WTC11 (cell line): ENCODE measurements at regions not wholly inside any gene's neighbourhood (a gene's known extent, or its start where the extent isn't known, plus 50 kb on each side); places are given as distances from the start of the nearest gene placed in this dataset.

Experiments
- ATAC-seq: fragments of 200-7000 bp; cut with Tn5 transposase; 2 replicates; pipeline ENCODE4 v1.10.0; 2021; ENCODE audit warnings: mild to moderate bottlenecking, moderate library complexity
- CTCF ChIA-PET: fragments of 300-600 bp; sonication (Branson Sonifier 250); formaldehyde crosslinking; loops from one replicate; lab custom pipeline; 2021; ENCODE audit warnings: antibody characterized with exemption; lab: Charles Lee
- POLR2A ChIA-PET: fragments of 350-600 bp; sonication (Branson Sonifier 250); formaldehyde crosslinking; loops from one replicate; lab custom pipeline; 2021; ENCODE audit warnings: antibody characterized with exemption; lab: Charles Lee
- DNase-seq: peaks from one replicate; pipeline ENCODE4 v3.0.0; 2021; ENCODE audit warnings: low spot score
- H3K27ac Mint-ChIP-seq: 2 replicates; pipeline ENCODE4 v1.8.0; 2021; ENCODE audit warnings: mixed read lengths
- H3K27me3 Mint-ChIP-seq: 2 replicates; pipeline ENCODE4 v1.8.0; 2021; ENCODE audit warnings: low read depth, mild to moderate bottlenecking, moderate library complexity, mixed read lengths
- H3K36me3 Mint-ChIP-seq: 2 replicates; pipeline ENCODE4 v1.8.0; 2021; ENCODE audit warnings: mixed read lengths
- H3K4me1 Mint-ChIP-seq: 2 replicates; pipeline ENCODE4 v1.8.0; 2022; ENCODE audit warnings: mixed read lengths
- H3K4me3 Mint-ChIP-seq: 2 replicates; pipeline ENCODE4 v1.8.0; 2021; ENCODE audit warnings: mild to moderate bottlenecking, moderate library complexity, mixed read lengths
- H3K9me3 Mint-ChIP-seq: 2 replicates; pipeline ENCODE4 v1.8.0; 2021; ENCODE audit warnings: mixed read lengths
- ATF2 ChIP-seq: sonication (generic); formaldehyde crosslinking; IDR thresholded peaks from 2 replicates; pipeline ENCODE4 v1.8.1; 2022; ENCODE audit warnings: low read depth, missing genetic modification reagents, borderline replicate concordance
- EMX1 ChIP-seq: fragments of 250-450 bp; sonication (Bioruptor Pico); IDR thresholded peaks from 2 replicates; pipeline ENCODE4 v1.8.0; 2021; ENCODE audit warnings: mild to moderate bottlenecking
- HMGA2 ChIP-seq: fragments of 250-450 bp; sonication (Bioruptor Pico); IDR thresholded peaks from 2 replicates; pipeline ENCODE4 v1.4.0; 2021; ENCODE audit warnings: mild to moderate bottlenecking, moderate library complexity
- NFYB ChIP-seq: sonication (generic); formaldehyde crosslinking; conservative IDR thresholded peaks from 2 replicates; pipeline ENCODE4 v1.8.0; 2022; ENCODE audit warnings: low read depth, missing genetic modification reagents
- NR2C2 ChIP-seq: sonication (generic); formaldehyde crosslinking; IDR thresholded peaks from 2 replicates; pipeline ENCODE4 v1.8.0; 2022; ENCODE audit warnings: mild to moderate bottlenecking, missing genetic modification reagents
- PRRX2 ChIP-seq: fragments of 250-450 bp; sonication (Bioruptor Pico); IDR thresholded peaks from 2 replicates; pipeline ENCODE4 v1.8.0; 2021; ENCODE audit warnings: mild to moderate bottlenecking
- USF1 ChIP-seq: sonication (generic); formaldehyde crosslinking; IDR thresholded peaks from 2 replicates; pipeline ENCODE4 v1.8.0; 2022; ENCODE audit warnings: mild to moderate bottlenecking, missing genetic modification reagents
- ZNF121 ChIP-seq: sonication (generic); formaldehyde crosslinking; IDR thresholded peaks from 2 replicates; pipeline ENCODE4 v1.8.0; 2023; ENCODE audit warnings: missing genetic modification reagents
- ZNF232 ChIP-seq: sonication (generic); formaldehyde crosslinking; IDR thresholded peaks from 2 replicates; pipeline ENCODE4 v1.8.0; 2022; ENCODE audit warnings: mild to moderate bottlenecking, missing genetic modification reagents
- ZNF396 ChIP-seq: fragments of 250-450 bp; sonication (Bioruptor Pico); IDR thresholded peaks from 2 replicates; pipeline ENCODE4 v1.8.0; 2021; ENCODE audit warnings: mild to moderate bottlenecking, moderate library complexity, borderline replicate concordance
- ZNF423 ChIP-seq: fragments of 250-450 bp; sonication (Bioruptor Pico); IDR thresholded peaks from 2 replicates; pipeline ENCODE4 v2.1.2; 2022; ENCODE audit warnings: mild to moderate bottlenecking, moderate library complexity
- ZNF425 ChIP-seq: fragments of 250-450 bp; sonication (Bioruptor Pico); conservative IDR thresholded peaks from 2 replicates; pipeline ENCODE4 v1.9.0; 2021; ENCODE audit warnings: mild to moderate bottlenecking
- TF ChIP-seq, protein P1 (sequence below): sonication (generic); formaldehyde crosslinking; IDR thresholded peaks from 2 replicates; pipeline ENCODE4 v1.8.1; 2023; ENCODE audit warnings: mild to moderate bottlenecking, missing genetic modification reagents
- TF ChIP-seq, protein P2 (sequence below): sonication (generic); formaldehyde crosslinking; IDR thresholded peaks from 2 replicates; pipeline ENCODE4 v1.8.1; 2023; ENCODE audit warnings: mild to moderate bottlenecking, missing genetic modification reagents, borderline replicate concordance

DNA sequence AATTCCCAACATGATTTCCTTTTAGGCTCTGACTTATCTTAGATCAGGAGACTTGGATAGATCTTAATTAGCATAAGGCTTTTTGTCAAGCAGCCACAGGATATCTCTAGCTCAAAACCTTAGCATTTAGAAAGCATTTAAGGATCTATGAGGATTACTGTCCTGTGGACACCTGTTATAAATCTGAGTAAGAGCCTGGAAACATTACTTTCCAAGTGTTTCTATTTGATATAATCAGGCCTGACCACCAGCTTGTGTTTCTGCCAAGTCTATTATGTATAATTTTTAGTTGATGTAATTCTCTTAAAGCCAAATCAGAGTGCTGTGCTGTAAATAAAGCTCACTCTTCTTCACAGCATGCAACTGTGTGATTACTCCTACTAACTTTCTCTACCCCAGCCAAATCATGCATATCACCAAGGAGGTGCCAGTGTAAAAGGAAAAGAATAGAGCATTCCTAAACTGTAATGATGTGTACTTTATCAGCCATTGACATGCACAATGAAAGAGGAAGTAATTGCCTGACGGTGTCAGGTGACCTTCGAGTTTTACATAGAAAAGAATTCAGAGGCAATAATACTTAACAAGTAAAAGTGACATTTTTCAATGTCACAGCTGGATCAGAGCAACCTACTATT lies 309.9 kb upstream of the PRMT6 start (continued):
- TF ChIP-seq, protein P1, sequence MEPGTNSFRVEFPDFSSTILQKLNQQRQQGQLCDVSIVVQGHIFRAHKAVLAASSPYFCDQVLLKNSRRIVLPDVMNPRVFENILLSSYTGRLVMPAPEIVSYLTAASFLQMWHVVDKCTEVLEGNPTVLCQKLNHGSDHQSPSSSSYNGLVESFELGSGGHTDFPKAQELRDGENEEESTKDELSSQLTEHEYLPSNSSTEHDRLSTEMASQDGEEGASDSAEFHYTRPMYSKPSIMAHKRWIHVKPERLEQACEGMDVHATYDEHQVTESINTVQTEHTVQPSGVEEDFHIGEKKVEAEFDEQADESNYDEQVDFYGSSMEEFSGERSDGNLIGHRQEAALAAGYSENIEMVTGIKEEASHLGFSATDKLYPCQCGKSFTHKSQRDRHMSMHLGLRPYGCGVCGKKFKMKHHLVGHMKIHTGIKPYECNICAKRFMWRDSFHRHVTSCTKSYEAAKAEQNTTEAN (CRISPR knock-in tag), result no peak

GRCh38 chr1:106747232-106747631 lies 309.2 kb upstream of the PRMT6 start:
- Mint-ChIP-seq H3K4me1 (peaks cover 63% of the 10 kb centered on the region), H3K36me3 (no peaks in the 10 kb centered on the region), H3K27me3 (no peaks in the 10 kb centered on the region), H3K27ac (peak overlapping the region; percentile 83), H3K9me3 (no peaks in the 10 kb centered on the region), H3K4me3 (peak overlapping the region; percentile 33)
- CTCF ChIA-PET, result no interaction called here
- POLR2A ChIA-PET, result no interaction called here
- TF ChIP-seq PRRX2 (CRISPR knock-in tag) (no peak), NFYB (CRISPR knock-in tag) (no peak), NR2C2 (CRISPR knock-in tag) (no peak), USF1 (no peak), ZNF396 (no peak)
- no peak for DNase-seq
- ATAC-seq, result peak; percentile 44

GRCh38 chr1:106747791-106748190 lies 308.7 kb upstream of the PRMT6 start:
- ChIA-PET POLR2A (no interaction called here), CTCF (no interaction called here)
- peak; percentile 28 for DNase-seq
- Mint-ChIP-seq H3K27me3 (no peaks in the 10 kb centered on the region), H3K4me1 (peaks cover 63% of the 10 kb centered on the region), H3K36me3 (no peaks in the 10 kb centered on the region), H3K27ac (peak overlapping the region; percentile 83), H3K4me3 (peak overlapping the region; percentile 33; the same call in 1 of the 2 replicates), H3K9me3 (no peaks in the 10 kb centered on the region)
- TF ChIP-seq ZNF425 (CRISPR knock-in tag) (no peak), ATF2 (CRISPR knock-in tag) (no peak), HMGA2 (CRISPR knock-in tag) (no peak), ZNF423 (CRISPR knock-in tag) (no peak), ZNF232 (CRISPR knock-in tag) (no peak), EMX1 (CRISPR knock-in tag) (no peak), ZNF121 (peak; percentile 41; the same call in 1 of the 2 replicates)
- TF ChIP-seq, protein P2, sequence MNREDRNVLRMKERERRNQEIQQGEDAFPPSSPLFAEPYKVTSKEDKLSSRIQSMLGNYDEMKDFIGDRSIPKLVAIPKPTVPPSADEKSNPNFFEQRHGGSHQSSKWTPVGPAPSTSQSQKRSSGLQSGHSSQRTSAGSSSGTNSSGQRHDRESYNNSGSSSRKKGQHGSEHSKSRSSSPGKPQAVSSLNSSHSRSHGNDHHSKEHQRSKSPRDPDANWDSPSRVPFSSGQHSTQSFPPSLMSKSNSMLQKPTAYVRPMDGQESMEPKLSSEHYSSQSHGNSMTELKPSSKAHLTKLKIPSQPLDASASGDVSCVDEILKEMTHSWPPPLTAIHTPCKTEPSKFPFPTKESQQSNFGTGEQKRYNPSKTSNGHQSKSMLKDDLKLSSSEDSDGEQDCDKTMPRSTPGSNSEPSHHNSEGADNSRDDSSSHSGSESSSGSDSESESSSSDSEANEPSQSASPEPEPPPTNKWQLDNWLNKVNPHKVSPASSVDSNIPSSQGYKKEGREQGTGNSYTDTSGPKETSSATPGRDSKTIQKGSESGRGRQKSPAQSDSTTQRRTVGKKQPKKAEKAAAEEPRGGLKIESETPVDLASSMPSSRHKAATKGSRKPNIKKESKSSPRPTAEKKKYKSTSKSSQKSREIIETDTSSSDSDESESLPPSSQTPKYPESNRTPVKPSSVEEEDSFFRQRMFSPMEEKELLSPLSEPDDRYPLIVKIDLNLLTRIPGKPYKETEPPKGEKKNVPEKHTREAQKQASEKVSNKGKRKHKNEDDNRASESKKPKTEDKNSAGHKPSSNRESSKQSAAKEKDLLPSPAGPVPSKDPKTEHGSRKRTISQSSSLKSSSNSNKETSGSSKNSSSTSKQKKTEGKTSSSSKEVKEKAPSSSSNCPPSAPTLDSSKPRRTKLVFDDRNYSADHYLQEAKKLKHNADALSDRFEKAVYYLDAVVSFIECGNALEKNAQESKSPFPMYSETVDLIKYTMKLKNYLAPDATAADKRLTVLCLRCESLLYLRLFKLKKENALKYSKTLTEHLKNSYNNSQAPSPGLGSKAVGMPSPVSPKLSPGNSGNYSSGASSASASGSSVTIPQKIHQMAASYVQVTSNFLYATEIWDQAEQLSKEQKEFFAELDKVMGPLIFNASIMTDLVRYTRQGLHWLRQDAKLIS, result no peak
- TF ChIP-seq, all 79 proteins: peak for 1
- ATAC-seq, result peak; percentile 48
